GM12873 (cell line): ENCODE measurements at regions not wholly inside any gene's neighbourhood (a gene's known extent, or its start where the extent isn't known, plus 50 kb on each side); places are given as distances from the start of the nearest gene placed in this dataset.

Experiments used
- CTCF ChIP-seq: IDR thresholded peaks from 2 replicates; pipeline ENCODE4 v1.5.1; 2012; ENCODE audit warnings: low read depth, mild to moderate bottlenecking, moderate library complexity, low read length, control low read depth; ENCODE audit not compliant: insufficient read depth; ENCODE audit errors: missing control alignments

DNA sequence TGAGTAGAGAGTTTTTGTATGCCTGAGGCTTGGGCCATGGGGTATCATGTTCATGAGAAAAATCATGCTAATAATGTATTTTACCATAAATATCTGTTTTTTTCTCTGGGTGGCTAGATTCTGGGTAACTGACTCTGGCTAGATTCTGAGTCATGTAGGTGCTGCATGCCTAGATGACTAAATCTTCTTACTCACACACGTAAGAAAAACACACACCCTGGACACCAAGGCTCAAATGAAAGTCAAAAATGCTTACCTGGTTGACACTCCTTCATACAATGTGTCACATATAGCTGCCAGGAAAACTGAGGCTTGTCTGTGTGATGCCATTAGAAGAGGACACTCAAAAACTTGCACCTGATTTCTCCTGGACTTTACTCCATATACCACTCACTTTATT is 597.4 kb upstream of the SLITRK1 start:
- no peak for TF ChIP-seq CTCF

DNA sequence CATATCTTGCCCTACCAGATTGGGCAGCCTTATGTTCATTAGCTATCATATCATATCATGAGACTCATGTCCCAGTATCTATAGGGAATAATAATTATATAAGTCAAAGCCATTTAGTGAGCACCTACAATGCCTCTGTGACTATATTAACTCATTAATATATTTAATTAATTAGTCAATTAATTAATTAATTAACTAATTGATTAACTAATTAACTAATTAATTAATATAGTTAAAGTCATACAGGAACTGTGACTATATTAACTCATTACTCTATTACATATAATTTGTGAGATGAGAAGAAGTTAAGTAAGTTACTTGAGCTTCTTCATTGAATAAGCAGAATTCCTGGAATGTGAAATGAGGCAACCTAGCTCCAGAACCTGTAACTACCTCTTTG is 588.3 kb upstream of the SLITRK1 start:
- TF ChIP-seq CTCF, result no peak

GRCh38 chr13:84466461-84466860 is 584.2 kb upstream of the SLITRK1 start:
- no peak for TF ChIP-seq CTCF

- TF ChIP-seq CTCF, result no peak
Measured at GRCh38 chr13:84460989-84461388, 578.7 kb upstream of the SLITRK1 start.

GRCh38 chr13:84455143-84455905 is 573.0 kb upstream of the SLITRK1 start:
- TF ChIP-seq CTCF, result no peak

DNA sequence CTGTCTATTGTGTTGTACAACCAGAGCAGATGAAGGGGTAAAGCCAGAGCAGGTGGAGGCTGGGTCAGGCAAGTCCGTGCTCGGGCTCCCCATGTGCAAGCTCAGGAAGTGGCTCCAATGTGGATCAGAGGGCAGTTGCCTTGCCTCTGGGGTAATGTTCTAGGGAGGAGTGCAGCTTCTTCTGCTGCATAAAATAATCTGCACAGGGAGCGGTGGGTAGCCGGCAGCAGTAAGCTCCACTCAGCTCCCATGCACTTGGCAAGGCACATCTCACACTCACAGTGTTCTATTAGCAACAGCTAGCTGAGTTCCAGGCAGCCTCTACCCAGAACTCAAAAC is 565.3 kb upstream of the SLITRK1 start:
- TF ChIP-seq CTCF, result no peak

DNA sequence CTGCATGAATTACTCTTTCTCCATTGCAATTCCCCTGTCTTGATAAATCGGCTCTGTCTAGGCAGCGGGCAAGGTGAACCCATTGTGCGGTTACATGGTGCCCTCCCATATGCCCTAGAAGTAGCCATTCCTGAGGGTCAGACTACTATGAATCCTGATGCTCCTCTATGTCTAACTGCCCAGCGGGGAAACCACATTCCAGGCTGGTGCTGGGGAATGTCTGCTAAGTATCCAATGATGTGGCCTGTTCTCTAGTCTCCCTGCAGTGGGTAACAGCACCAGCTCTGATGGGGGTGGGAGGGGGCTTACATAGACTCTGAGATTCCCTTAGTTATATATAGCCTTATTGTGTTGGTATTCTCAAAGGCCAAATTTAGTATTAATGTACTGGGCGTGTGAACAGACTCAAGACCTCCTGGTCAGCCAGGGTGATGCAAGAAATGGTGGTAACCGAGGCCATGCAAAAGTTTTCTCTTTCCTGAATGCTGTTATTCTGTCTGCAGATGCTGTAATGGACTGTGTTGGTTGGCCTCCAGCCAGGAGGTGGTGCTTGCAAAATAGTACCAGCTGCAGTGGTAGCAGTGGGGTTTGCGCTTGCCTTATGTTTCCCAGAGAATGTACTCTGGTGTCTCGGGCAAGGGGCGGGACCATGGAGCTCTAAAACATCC is 564.8 kb upstream of the SLITRK1 start:
- no peak for TF ChIP-seq CTCF
